Thyroid gland (tissue), 4 donors: ENCODE measurements at regions not wholly inside any gene's neighbourhood (a gene's known extent, or its start where the extent isn't known, plus 50 kb on each side); places are given as distances from the start of the nearest gene placed in this dataset.

Experiments used
- POLR2A ChIP-seq, 2 donors: fragments of 450-650 bp; IDR thresholded peaks; one replicate each; pipeline ENCODE4 v1.6.1; 2017; ENCODE audit warnings: antibody characterized with exemption in 2 of 2, mild to moderate bottlenecking in 2 of 2, moderate library complexity in 1 of 2
- TF ChIP-seq, protein P1 (sequence below), 6 experiments: fragments of 200-600 bp in 3 of 6; fragments of 450-650 bp in 3 of 6; sonication (generic) in 3 of 6; IDR thresholded peaks; one replicate each; pipeline ENCODE4 v1.5.1; 2016 to 2019; ENCODE audit warnings: antibody characterized with exemption in 6 of 6, mild to moderate bottlenecking in 2 of 6, inconsistent platforms in 1 of 6, moderate library complexity in 1 of 6

DNA sequence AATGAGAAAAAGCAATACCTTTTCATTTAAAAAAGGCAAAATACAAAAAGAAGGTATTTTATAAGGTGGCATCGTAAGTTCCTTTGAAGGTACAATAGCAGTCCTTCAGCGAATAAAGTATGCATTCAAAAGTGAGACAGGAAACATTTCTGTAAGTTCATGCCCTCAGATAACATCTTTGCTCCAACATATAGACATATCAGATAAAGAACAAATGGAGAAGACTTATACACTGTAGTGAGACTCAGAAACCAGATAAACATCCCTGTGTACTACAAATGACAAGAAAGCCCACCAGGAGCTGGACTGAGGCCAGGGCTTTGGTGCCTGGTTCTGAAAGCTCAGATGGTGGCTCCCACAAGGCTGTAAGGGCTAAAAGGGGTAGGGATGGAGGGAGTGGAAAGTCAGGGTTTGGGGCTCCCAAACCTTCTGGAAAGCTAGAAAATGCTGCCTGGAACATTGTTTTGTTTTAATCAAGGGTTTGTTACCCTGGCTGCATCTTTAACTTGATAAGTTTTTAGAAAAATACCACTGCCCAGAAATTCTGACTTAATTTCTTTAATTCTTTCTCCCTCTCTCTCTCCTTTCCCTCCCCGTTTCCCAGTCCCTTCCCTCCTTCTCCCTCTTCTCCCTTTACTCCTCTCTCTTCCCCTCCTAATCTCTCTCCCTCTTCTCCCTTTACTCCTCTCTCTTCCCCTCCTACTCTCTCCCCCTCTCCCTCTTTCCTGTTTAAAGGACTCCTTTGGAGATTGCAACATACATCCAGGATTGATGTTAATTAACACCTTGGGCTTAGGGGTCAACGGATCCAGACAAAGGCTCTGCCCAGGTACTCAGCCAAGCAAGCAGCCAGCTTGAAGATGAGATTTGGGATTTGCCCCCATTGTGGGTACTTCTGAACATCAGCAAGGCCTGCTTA lies 126.1 kb downstream of the AQP9 start:
- TF ChIP-seq, protein P1, sequence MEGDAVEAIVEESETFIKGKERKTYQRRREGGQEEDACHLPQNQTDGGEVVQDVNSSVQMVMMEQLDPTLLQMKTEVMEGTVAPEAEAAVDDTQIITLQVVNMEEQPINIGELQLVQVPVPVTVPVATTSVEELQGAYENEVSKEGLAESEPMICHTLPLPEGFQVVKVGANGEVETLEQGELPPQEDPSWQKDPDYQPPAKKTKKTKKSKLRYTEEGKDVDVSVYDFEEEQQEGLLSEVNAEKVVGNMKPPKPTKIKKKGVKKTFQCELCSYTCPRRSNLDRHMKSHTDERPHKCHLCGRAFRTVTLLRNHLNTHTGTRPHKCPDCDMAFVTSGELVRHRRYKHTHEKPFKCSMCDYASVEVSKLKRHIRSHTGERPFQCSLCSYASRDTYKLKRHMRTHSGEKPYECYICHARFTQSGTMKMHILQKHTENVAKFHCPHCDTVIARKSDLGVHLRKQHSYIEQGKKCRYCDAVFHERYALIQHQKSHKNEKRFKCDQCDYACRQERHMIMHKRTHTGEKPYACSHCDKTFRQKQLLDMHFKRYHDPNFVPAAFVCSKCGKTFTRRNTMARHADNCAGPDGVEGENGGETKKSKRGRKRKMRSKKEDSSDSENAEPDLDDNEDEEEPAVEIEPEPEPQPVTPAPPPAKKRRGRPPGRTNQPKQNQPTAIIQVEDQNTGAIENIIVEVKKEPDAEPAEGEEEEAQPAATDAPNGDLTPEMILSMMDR (IDR thresholded peaks at IDR 0.05): no peak
- TF ChIP-seq POLR2A (IDR thresholded peaks at IDR 0.05): no peak
